ENCODE measurements at regions not wholly inside any gene's neighbourhood (a gene's known extent, or its start where the extent isn't known, plus 50 kb on each side); places are given as distances from the start of the nearest gene placed in this dataset.

DNA sequence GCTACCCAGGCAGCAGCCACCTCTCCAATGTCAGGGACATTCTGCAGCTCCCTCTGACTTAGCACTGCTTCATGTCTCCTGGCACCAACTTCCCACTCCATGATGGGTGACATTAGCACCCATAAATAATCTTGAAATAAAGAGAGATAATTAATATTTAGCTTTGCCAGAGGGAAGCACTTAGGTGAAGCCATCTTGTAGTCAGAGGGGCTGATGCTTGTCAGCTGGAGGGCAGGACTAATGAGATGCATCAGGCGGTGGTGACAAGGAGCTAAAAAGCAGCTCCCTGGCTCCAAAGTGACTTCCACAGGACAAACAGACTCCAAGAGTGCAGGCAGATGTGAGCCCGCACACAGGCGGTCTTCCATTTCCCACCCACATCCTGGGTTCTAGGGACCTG lies 153.0 kb upstream of the ID2 start:
- H3K9me3 ChIP-seq (ENCODE audit: insufficient read depth, low read depth, low read length): peaks cover 12% of the 10 kb centered on the region
- H3K4me2 ChIP-seq (ENCODE audit: low read depth, low read length, poor library complexity, severe bottlenecking): no peak overlapping the region
- no peaks in the 10 kb centered on the region for H3K27me3 ChIP-seq (ENCODE audit: insufficient read depth, low read length, poor library complexity, severe bottlenecking)
- H3K4me1 ChIP-seq (ENCODE audit: insufficient read depth, low read length, poor library complexity, severe bottlenecking): peaks cover 27% of the 10 kb centered on the region
- no peaks in the 10 kb centered on the region for H4K20me1 ChIP-seq (ENCODE audit: insufficient read depth, low read length, poor library complexity, severe bottlenecking)
- H3K4me3 ChIP-seq (ENCODE audit: low read length, poor library complexity, severe bottlenecking): no peak overlapping the region
- no peaks in the 10 kb centered on the region for H3K9me2 ChIP-seq (replicated peaks; ENCODE audit: low read depth, low read length)
- no peak overlapping the region for H3K9ac ChIP-seq (ENCODE audit: low read depth, low read length, poor library complexity, severe bottlenecking)
- H2AFZ ChIP-seq (ENCODE audit: low read length): no peak overlapping the region
- H3F3A ChIP-seq (ENCODE audit: low read depth): no peaks in the 10 kb centered on the region
- no peaks in the 10 kb centered on the region for H3K79me2 ChIP-seq (ENCODE audit: insufficient read depth, low read length)
- H3K36me3 ChIP-seq (ENCODE audit: insufficient read depth, low read length): no peaks in the 10 kb centered on the region; the same call in 1 of the 2 replicates
- TF ChIP-seq, protein P1, sequence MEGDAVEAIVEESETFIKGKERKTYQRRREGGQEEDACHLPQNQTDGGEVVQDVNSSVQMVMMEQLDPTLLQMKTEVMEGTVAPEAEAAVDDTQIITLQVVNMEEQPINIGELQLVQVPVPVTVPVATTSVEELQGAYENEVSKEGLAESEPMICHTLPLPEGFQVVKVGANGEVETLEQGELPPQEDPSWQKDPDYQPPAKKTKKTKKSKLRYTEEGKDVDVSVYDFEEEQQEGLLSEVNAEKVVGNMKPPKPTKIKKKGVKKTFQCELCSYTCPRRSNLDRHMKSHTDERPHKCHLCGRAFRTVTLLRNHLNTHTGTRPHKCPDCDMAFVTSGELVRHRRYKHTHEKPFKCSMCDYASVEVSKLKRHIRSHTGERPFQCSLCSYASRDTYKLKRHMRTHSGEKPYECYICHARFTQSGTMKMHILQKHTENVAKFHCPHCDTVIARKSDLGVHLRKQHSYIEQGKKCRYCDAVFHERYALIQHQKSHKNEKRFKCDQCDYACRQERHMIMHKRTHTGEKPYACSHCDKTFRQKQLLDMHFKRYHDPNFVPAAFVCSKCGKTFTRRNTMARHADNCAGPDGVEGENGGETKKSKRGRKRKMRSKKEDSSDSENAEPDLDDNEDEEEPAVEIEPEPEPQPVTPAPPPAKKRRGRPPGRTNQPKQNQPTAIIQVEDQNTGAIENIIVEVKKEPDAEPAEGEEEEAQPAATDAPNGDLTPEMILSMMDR (conservative IDR thresholded peaks at IDR 0.05; ENCODE audit: low read length): no peak
- no peak for TF ChIP-seq EZH2phosphoT487 (IDR thresholded peaks at IDR 0.05; ENCODE audit: borderline replicate concordance)

DNA sequence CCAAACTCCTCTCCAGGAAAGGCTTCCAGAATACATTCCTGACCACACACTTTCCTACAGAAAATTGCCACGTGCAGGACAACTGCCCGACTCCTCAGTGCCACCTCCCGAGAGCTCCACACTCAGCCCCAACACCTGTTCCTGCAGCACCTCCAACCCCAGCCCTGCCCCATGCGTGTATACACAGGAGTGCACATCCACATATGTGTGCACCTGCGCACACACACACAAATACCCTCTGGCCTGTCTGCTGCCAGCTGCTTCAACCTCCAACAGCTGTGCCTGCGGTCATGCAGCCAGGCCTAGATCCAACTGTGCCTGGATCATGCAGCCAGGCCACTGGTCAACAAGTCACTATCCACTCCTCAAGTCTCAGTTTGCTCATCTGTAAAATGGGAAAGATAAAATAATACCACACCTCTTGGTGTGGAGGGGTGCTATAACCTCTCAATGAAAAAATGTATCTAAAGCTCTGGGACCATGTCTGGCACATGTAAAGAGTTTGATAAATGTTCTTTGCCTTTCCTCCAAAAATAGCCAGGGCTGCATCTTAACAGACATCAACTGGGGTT lies 152.1 kb upstream of the ID2 start:
- peaks cover 36% of the 10 kb centered on the region for H3K4me1 ChIP-seq (ENCODE audit: insufficient read depth, low read length, poor library complexity, severe bottlenecking)
- H3K4me2 ChIP-seq (ENCODE audit: low read depth, low read length, poor library complexity, severe bottlenecking): no peak overlapping the region
- H3K4me3 ChIP-seq (ENCODE audit: low read length, poor library complexity, severe bottlenecking): no peak overlapping the region
- peaks cover 12% of the 10 kb centered on the region for H3K9me3 ChIP-seq (ENCODE audit: insufficient read depth, low read depth, low read length)
- H3K9me2 ChIP-seq (replicated peaks; ENCODE audit: low read depth, low read length): no peaks in the 10 kb centered on the region
- no peak overlapping the region for H3K9ac ChIP-seq (ENCODE audit: low read depth, low read length, poor library complexity, severe bottlenecking)
- no peaks in the 10 kb centered on the region for H3K27me3 ChIP-seq (ENCODE audit: insufficient read depth, low read length, poor library complexity, severe bottlenecking)
- no peak for TF ChIP-seq EZH2phosphoT487 (IDR thresholded peaks at IDR 0.05; ENCODE audit: borderline replicate concordance)
- TF ChIP-seq, protein P1 (conservative IDR thresholded peaks at IDR 0.05; ENCODE audit: low read length): no peak
- no peak overlapping the region for H2AFZ ChIP-seq (ENCODE audit: low read length)
- no peaks in the 10 kb centered on the region for H3K79me2 ChIP-seq (ENCODE audit: insufficient read depth, low read length)
- H3K36me3 ChIP-seq (ENCODE audit: insufficient read depth, low read length): no peaks in the 10 kb centered on the region; the same call in 1 of the 2 replicates
- no peaks in the 10 kb centered on the region for H4K20me1 ChIP-seq (ENCODE audit: insufficient read depth, low read length, poor library complexity, severe bottlenecking)
- H3F3A ChIP-seq (ENCODE audit: low read depth): no peaks in the 10 kb centered on the region

DNA sequence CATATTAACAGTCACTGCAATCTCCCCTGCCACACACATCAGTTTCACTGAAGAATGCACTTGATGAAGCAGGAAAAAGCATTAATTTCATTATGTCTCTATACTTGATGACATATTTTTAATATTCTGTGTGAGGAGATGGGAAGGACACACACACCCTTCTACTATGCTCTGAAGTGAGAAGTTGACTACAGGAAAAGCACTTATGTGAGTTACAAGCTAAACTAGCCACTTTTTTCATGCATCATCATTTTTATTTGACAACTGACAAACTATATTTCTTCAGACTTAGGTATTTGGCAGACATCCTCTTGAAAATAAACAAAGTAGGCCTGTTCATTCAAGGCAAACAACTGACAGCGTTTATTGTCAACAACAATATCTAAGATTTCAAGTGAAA lies 150.4 kb upstream of the ID2 start:
- peaks cover 36% of the 10 kb centered on the region for H3K4me1 ChIP-seq (ENCODE audit: insufficient read depth, low read length, poor library complexity, severe bottlenecking)
- H4K20me1 ChIP-seq (ENCODE audit: insufficient read depth, low read length, poor library complexity, severe bottlenecking): no peaks in the 10 kb centered on the region
- TF ChIP-seq, protein P1 (conservative IDR thresholded peaks at IDR 0.05; ENCODE audit: low read length): no peak
- TF ChIP-seq EZH2phosphoT487 (IDR thresholded peaks at IDR 0.05; ENCODE audit: borderline replicate concordance): no peak
- no peak overlapping the region for H3K4me2 ChIP-seq (ENCODE audit: low read depth, low read length, poor library complexity, severe bottlenecking)
- H3K79me2 ChIP-seq (ENCODE audit: insufficient read depth, low read length): no peaks in the 10 kb centered on the region
- H3K9ac ChIP-seq (ENCODE audit: low read depth, low read length, poor library complexity, severe bottlenecking): no peak overlapping the region
- no peak overlapping the region for H2AFZ ChIP-seq (ENCODE audit: low read length)
- no peak overlapping the region for H3K4me3 ChIP-seq (ENCODE audit: low read length, poor library complexity, severe bottlenecking)
- H3K9me3 ChIP-seq (ENCODE audit: insufficient read depth, low read depth, low read length): peaks cover 12% of the 10 kb centered on the region
- H3K9me2 ChIP-seq (replicated peaks; ENCODE audit: low read depth, low read length): no peaks in the 10 kb centered on the region
- no peaks in the 10 kb centered on the region; the same call in 1 of the 2 replicates for H3K36me3 ChIP-seq (ENCODE audit: insufficient read depth, low read length)
- no peaks in the 10 kb centered on the region for H3F3A ChIP-seq (ENCODE audit: low read depth)
- no peaks in the 10 kb centered on the region for H3K27me3 ChIP-seq (ENCODE audit: insufficient read depth, low read length, poor library complexity, severe bottlenecking)

Data from Loucy (cell line).